NCI-H82 treated with DMSO at 0.1 percent for 48 hours (cell line): ENCODE measurements at regions not wholly inside any gene's neighbourhood (a gene's known extent, or its start where the extent isn't known, plus 50 kb on each side); places are given as distances from the start of the nearest gene placed in this dataset.
A peak's percentile ranks its signal among the peaks of the same experiment; 100 is the strongest.

ENCODE experiments used
- DNase-seq: peaks from one replicate; lab custom pipeline; 2025; ENCODE audit not compliant: unreplicated experiment; lab: John Stamatoyannopoulos, UW

DNA sequence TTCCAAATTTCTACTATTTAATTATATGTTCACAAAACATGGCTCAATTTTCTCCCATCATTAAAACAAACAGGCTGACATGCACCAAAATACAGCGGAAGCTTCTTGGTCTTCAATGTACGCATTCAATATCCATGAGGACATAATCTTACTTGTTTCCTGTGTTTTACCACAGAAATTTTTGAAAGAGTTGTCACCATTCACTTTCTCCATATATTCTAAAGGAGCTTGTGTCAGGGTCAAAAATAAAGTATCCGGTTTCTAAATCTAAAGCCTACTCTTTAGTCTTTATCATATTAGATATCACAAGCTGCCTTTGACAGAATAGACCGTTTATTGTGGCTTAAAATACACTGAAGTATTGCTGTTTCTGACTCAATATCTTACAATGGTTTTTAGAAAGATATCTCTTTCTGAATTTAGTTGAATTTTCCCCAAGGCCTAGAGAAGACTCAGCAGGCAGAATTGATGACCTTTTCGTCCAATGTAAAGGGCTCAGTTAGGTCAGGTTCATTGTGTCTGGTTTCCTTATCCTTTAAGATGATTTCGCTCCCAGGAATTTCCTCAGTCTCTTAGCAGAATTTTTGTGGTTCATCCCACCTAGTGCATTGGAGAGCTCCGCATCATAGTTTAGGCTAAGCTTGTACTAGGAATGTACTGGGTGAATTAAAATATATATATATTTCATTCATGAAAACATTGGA, 717.2 kb downstream of the NCAM2 start:
- no peak for DNase-seq

DNA sequence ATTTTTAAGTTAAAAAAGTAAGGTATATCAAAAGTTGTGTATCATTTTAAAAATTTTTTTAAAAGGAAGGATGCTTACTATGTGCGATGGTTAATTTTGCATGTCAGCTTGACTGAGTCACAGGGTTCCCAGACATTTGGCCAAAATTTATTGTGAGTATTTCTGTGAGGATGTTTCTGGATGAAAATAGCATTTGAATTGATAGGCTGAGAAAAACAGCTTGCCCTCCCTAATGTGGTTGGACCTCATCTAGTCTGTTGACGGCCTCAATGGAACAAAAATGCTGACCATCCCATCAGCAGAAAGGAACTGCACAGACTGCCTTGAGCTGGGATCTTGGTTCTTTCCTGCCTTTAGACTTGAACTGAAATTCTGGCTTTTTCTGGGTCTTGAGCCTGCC, 724.5 kb downstream of the NCAM2 start:
- DNase-seq: no peak

DNA sequence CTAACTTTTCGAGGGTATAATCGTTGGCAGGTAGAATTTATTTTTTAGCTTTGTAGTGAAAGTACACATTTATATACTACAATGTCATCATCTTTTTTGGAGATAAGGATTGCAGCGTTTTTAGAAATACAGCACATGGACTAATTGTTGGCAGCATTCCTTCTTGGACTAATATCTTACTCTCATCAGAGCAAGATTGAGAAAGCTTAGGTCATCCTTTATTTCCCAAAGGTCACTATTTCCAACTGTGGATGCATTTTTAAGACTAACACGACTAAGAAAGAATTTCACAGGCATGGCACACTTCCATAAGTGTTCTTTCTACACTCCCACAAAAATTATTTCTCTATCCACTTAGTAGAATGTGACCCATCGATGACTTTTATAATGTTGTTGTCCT, 732.3 kb downstream of the NCAM2 start:
- no peak for DNase-seq

DNA sequence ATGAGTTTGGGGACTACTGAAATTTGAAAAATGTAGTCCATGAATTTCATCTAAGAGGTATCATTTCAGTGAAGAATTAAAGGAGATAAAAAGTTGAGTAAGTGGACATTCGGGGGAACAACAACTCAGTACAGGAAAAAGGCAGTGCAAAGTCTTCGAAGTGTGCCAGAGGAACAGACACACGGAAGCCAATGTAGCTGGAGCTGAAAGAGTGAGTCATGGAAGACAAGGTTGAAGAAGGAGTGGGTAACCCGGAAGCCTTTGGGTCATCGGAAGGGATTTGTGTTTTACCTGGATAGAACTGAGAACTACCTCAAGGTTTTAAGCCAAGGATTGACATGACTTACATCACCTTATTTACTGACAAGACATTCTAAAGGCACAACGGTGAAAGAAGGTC, 733.4 kb downstream of the NCAM2 start:
- DNase-seq: no peak

DNA sequence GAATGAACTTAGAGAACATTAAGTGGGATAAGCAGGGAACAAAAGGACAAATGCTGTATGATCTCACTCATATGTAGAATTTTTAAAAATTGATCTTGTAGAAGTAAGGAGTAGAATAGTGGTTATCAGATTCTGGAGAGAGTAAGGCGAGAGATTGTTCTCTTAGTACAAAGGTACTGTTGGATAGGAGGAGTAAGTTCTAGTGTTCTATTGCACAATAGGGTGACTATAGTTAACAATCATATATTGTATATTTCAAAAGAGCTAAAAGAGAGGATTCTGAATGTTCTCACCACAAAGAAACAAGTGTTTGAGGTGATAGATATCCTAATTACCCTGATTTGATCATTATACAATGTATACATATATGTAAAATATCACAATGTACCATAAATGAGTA, 735.9 kb downstream of the NCAM2 start:
- DNase-seq: no peak

- no peak for DNase-seq
Observed at GRCh38 chr21:21737186-21737585, 739.0 kb downstream of the NCAM2 start.

- DNase-seq: no peak
Observed at GRCh38 chr21:21740207-21740606, 742.0 kb downstream of the NCAM2 start.

GRCh38 chr21:21750124-21750825, 752.1 kb downstream of the NCAM2 start:
- no peak for DNase-seq

GRCh38 chr21:21751286-21751685, 753.1 kb downstream of the NCAM2 start:
- no peak for DNase-seq

DNA sequence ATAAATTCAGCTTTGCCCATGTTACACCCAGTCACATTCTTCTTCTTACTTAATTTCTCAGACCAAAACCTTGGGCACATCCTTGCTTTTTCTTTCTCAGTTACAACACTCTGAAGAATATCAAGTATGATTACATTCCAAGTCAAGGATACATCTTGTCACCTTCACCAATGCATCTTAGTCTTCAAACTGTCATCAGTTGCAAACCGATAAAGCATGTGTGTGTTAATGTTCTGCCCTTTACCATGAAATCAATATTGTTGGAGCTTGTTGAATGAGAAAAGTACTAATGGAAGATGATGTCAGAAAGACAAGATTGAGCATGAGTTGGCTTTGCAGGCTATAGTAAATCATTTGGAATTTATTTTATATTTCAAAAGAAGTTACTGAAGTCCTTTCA, 764.6 kb downstream of the NCAM2 start:
- no peak for DNase-seq

DNA sequence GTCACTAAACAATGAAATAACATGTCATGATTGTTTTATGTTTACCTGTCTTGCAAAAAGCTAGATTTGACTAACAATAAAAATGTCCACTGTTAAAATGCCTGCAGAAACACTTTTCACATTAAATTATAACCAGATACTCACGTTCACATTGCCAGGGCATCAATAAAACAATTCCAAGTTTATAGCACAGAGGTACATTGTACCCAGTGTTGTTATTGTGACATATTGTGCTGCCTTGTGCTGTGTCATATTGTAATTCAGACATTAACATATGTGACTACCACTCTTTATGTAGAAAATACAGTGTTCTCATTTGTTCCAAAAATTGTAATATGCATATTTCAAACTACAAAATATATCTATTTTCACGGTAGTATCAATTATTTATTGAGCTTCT, 766.1 kb downstream of the NCAM2 start:
- DNase-seq: no peak

- DNase-seq: no peak
Observed at GRCh38 chr21:21767276-21767675, 769.1 kb downstream of the NCAM2 start.

DNA sequence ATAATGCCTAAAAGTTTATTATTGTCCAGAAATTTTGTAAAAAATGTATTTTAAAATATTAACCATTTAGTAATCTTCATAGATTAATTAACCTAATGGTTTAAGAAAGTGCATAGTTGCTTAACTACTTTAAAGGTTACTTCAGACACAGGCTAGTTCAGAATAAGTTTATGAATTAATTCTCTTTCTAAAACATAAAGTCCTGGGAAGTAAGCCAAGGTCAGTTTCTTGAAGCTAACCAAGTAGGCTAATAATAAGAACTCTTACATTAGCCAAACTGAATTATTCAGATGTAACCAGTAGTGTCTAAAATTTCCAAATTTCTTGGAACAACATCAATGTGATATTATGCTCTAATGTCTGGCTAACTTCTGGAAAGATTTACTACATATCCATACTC, 790.4 kb downstream of the NCAM2 start:
- DNase-seq: no peak

- DNase-seq: no peak
Observed at GRCh38 chr21:21801921-21802320, 803.7 kb downstream of the NCAM2 start.

- DNase-seq: no peak
Observed at GRCh38 chr21:21806711-21807597, 808.7 kb downstream of the NCAM2 start.

- DNase-seq: peak; percentile 49
Observed at GRCh38 chr21:21807598-21807903, 809.3 kb downstream of the NCAM2 start.

- DNase-seq: no peak
Observed at GRCh38 chr21:21813289-21813688, 815.1 kb downstream of the NCAM2 start.

DNA sequence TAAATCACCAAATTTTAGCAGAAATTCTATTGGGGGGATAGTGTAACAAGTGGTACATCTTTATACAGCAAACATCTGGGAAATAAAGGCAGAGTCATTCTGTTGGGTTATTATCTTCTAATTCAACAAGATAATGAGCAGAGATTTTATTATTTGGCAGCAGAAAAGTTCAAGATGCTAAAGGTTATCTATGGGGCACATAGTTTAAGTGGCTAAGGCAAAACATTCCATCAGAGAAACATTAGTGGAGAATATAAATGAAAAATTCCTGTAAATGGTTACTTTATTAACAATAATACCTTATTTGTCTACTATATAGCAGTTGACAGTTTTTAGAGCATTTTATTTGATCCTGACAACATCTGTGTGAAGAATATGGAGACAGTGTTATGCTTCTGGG, 815.7 kb downstream of the NCAM2 start:
- no peak for DNase-seq

DNA sequence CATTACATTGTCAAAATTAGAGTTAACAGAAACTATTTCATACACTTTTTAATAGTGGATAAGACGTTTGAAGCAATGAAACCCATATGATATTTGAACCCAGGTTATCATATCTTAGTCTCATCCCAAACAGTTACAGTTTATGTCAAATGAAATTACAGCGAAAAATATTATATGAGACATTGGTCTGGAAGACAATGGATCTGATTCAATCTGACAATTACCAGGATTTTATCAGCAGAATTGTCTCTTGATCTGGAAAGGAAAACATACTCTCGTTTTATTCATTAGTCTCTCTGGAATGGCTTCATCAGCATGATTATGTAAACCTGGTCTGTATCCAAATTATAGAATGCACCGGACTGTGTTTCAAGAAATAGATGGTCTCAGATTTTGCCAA, 818.6 kb downstream of the NCAM2 start:
- DNase-seq: no peak

DNA sequence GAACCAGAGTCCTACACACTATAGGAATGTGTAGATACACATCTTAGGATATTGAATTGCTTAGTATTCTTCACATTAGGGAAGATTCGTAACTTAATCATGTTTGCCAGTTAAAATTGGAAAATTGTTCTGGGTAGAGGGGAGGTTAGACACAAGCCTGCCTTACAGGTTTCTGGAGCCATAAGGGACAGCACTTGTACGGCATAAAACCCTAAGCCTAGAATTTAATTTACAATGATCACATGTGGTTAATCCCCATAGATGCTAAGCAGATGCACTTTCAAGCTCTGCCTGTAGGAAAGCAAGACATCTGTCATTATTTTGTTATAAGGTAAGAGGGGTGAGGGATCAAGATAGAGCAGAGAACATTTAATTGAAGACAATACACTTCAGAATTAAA, 820.7 kb downstream of the NCAM2 start:
- DNase-seq: peak; percentile 96

DNA sequence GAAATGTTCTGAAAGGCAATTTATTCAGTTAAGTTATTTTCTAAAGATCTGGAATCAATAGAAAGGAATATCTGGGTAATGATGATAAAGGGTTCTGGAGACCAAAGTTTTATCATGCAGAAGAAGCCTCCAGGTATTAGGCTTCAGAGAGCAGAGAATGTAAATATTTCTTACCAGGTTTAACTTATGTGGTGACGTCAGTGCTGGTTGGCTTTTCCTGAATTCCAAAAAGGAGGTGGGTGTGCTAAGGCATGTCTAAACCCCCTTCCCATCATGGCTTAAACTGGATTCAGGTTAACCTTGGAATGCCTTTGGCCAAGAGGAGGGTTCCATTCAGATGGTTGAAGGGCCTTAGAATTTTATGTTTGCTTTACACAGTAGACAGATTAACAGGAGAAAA, 829.9 kb downstream of the NCAM2 start:
- DNase-seq: no peak

DNA sequence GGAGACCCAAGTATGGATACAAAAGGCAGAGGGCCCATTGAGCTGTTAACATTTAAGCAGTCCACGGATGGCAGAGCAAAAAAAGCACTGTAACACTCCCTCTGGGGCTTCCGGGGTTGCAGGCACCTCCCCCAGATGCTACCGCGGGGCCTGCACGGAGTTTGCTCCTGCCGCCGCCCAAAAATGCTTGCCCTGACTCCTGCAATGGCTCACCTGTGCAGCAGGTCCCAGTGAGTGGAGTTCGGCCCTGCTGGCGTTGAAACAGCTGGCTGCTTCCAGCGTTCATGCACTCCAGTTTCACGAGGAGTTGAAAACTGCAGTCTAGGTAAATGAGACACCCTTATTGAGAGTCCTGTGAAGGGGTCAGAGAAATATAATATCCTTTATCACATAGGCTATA, 832.8 kb downstream of the NCAM2 start:
- no peak for DNase-seq
